Fibroblast of skin of right biceps (primary cell): ENCODE measurements at regions not wholly inside any gene's neighbourhood (a gene's known extent, or its start where the extent isn't known, plus 50 kb on each side); places are given as distances from the start of the nearest gene placed in this dataset.
"Not testable (repeated sequence)": the region's sequence is repeated elsewhere in the genome, so short reads cannot be mapped to it uniquely, and the experiment has no call there.

Experiments
- DNase-seq: peaks from one replicate; pipeline ENCODE4 v3.0.0-alpha.2; 2013

GRCh38 chr22:34326901-34327300 is 406.6 kb upstream of the LARGE1 start:
- DNase-seq: no peak

- no peak for DNase-seq
These were observed 410.2 kb upstream of the LARGE1 start for GRCh38 chr22:34330432-34330831.

- DNase-seq: no peak
These were observed 413.0 kb upstream of the LARGE1 start for GRCh38 chr22:34333285-34333684.

GRCh38 chr22:34334893-34335292 is 414.6 kb upstream of the LARGE1 start:
- no peak for DNase-seq

GRCh38 chr22:34344702-34345101 is 424.4 kb upstream of the LARGE1 start:
- DNase-seq: no peak

GRCh38 chr22:34354071-34354817 is 434.0 kb upstream of the LARGE1 start:
- DNase-seq: no peak

GRCh38 chr22:34356481-34356880 is 436.2 kb upstream of the LARGE1 start:
- no peak for DNase-seq

- no peak for DNase-seq
These were observed 450.4 kb upstream of the LARGE1 start for GRCh38 chr22:34370711-34371110.

- DNase-seq: no peak
These were observed 459.5 kb upstream of the LARGE1 start for GRCh38 chr22:34379825-34380224.

GRCh38 chr22:34380532-34380931 is 460.3 kb upstream of the LARGE1 start:
- no peak for DNase-seq

- no peak for DNase-seq
These were observed 470.1 kb upstream of the LARGE1 start for GRCh38 chr22:34390400-34390799.

- DNase-seq: no peak
These were observed 475.1 kb upstream of the LARGE1 start for GRCh38 chr22:34395370-34395769.

GRCh38 chr22:34403667-34404066 is 483.4 kb upstream of the LARGE1 start:
- no peak for DNase-seq

GRCh38 chr22:34410111-34410510 is 489.8 kb upstream of the LARGE1 start:
- DNase-seq: no peak

GRCh38 chr22:34414467-34415440 is 494.5 kb upstream of the LARGE1 start:
- DNase-seq: peak; percentile 56

- DNase-seq: no peak
These were observed 496.0 kb upstream of the LARGE1 start for GRCh38 chr22:34416022-34416860.

GRCh38 chr22:34422948-34423347 is 502.7 kb upstream of the LARGE1 start:
- not testable (repeated sequence) for DNase-seq

- no peak for DNase-seq
These were observed 507.2 kb upstream of the LARGE1 start for GRCh38 chr22:34427436-34427835.

- DNase-seq: no peak
These were observed 507.6 kb upstream of the LARGE1 start for GRCh38 chr22:34427841-34428240.

GRCh38 chr22:34429314-34429713 is 509.0 kb upstream of the LARGE1 start:
- DNase-seq: no peak

GRCh38 chr22:34430386-34430785 is 510.1 kb upstream of the LARGE1 start:
- no peak for DNase-seq

- DNase-seq: no peak
These were observed 514.1 kb upstream of the LARGE1 start for GRCh38 chr22:34434371-34434770.

- DNase-seq: no peak
These were observed 516.9 kb upstream of the LARGE1 start for GRCh38 chr22:34437140-34437539.
